ENCODE measurements at regions not wholly inside any gene's neighbourhood (a gene's known extent, or its start where the extent isn't known, plus 50 kb on each side); places are given as distances from the start of the nearest gene placed in this dataset.

GRCh38 chr6:139863964-139864363 lies 489.5 kb upstream of the CITED2 start:
- no peak overlapping the region for H3K27ac ChIP-seq
- no peak for DNase-seq (ENCODE audit: low spot score in 2 of 2)
- no peak overlapping the region for H3K4me3 ChIP-seq
- TF ChIP-seq EP300 (IDR thresholded peaks at IDR 0.05) (no peak), POLR2AphosphoS5 (IDR thresholded peaks at IDR 0.05) (no peak), POLR2A (IDR thresholded peaks at IDR 0.05) (no peak), CTCF (IDR thresholded peaks at IDR 0.05) (no peak)
- WGBS = 51% methylated on average over 1 of the region's 1 CpG
- H3K9me3 ChIP-seq = no peaks in the 10 kb centered on the region
- no peaks in the 10 kb centered on the region for H3K36me3 ChIP-seq
- no peaks in the 10 kb centered on the region for H3K4me1 ChIP-seq
- H3K27me3 ChIP-seq = no peaks in the 10 kb centered on the region

- Histone ChIP-seq H3K9me3 (no peaks in the 10 kb centered on the region), H3K27me3 (no peaks in the 10 kb centered on the region), H3K4me3 (no peak overlapping the region), H3K4me1 (peaks cover under 1% of the 10 kb centered on the region), H3K36me3 (no peaks in the 10 kb centered on the region), H3K27ac (no peak overlapping the region)
- no peak for DNase-seq (ENCODE audit: low spot score in 2 of 2)
- WGBS = 80% methylated on average over 1 of the region's 1 CpG
- no peak for TF ChIP-seq CTCF (IDR thresholded peaks at IDR 0.05)
- TF ChIP-seq POLR2AphosphoS5 (IDR thresholded peaks at IDR 0.05) = no peak
Measured at GRCh38 chr6:139863346-139863745, 488.9 kb upstream of the CITED2 start.

- Histone ChIP-seq H3K27me3 (no peaks in the 10 kb centered on the region), H3K9me3 (no peaks in the 10 kb centered on the region), H3K4me1 (peaks cover 2% of the 10 kb centered on the region), H3K4me3 (no peak overlapping the region), H3K36me3 (no peaks in the 10 kb centered on the region), H3K27ac (no peak overlapping the region)
- TF ChIP-seq POLR2A (IDR thresholded peaks at IDR 0.05) (no peak), EP300 (IDR thresholded peaks at IDR 0.05) (no peak), CTCF (IDR thresholded peaks at IDR 0.05) (no peak), POLR2AphosphoS5 (IDR thresholded peaks at IDR 0.05) (no peak)
- no peak for DNase-seq (ENCODE audit: low spot score in 2 of 2)
- WGBS = 68% methylated on average over 2 of the region's 2 CpGs
Measured at GRCh38 chr6:139862311-139862710, 487.9 kb upstream of the CITED2 start.

GRCh38 chr6:139860203-139860602 lies 485.8 kb upstream of the CITED2 start:
- TF ChIP-seq POLR2A (IDR thresholded peaks at IDR 0.05) (no peak), CTCF (IDR thresholded peaks at IDR 0.05) (no peak), EP300 (IDR thresholded peaks at IDR 0.05) (no peak), POLR2AphosphoS5 (IDR thresholded peaks at IDR 0.05) (no peak)
- no peak overlapping the region for H3K4me3 ChIP-seq
- DNase-seq (ENCODE audit: low spot score in 2 of 2) = no peak
- H3K9me3 ChIP-seq = no peaks in the 10 kb centered on the region
- H3K4me1 ChIP-seq = peaks cover 2% of the 10 kb centered on the region
- H3K27ac ChIP-seq = no peak overlapping the region
- H3K27me3 ChIP-seq = no peaks in the 10 kb centered on the region
- WGBS = 93% methylated on average over 4 of the region's 4 CpGs
- H3K36me3 ChIP-seq = no peaks in the 10 kb centered on the region

- no peak overlapping the region for H3K4me3 ChIP-seq
- no peaks in the 10 kb centered on the region for H3K36me3 ChIP-seq
- no peak overlapping the region for H3K27ac ChIP-seq
- TF ChIP-seq CTCF (IDR thresholded peaks at IDR 0.05) (no peak), POLR2AphosphoS5 (IDR thresholded peaks at IDR 0.05) (no peak)
- no peaks in the 10 kb centered on the region for H3K9me3 ChIP-seq
- 31% methylated on average over 2 of the region's 2 CpGs for WGBS
- H3K27me3 ChIP-seq = no peaks in the 10 kb centered on the region
- DNase-seq (ENCODE audit: low spot score in 2 of 2) = no peak
- H3K4me1 ChIP-seq = peaks cover 2% of the 10 kb centered on the region
Measured at GRCh38 chr6:139858429-139858828, 484.0 kb upstream of the CITED2 start.
